ENCODE measurements at regions not wholly inside any gene's neighbourhood (a gene's known extent, or its start where the extent isn't known, plus 50 kb on each side); places are given as distances from the start of the nearest gene placed in this dataset.

DNA sequence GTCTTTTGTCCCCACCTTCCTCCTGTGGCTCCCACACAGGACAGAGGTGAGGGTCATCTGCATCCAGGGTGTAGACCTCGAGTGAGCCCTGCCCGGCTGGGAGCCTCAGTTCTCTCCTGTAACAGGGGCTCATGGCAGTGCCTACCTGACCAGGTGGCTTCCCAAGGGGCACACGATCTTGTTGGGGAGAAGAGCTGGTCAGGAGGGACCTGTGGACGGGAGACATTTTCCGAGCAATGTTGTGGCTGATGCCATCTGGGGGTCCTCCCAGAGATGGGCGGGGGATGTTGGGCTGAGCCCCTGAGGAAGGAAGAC is 51.9 kb downstream of the CEBPB start:
- DNase-seq (ENCODE audit: low read depth in 1 of 2, low spot score in 1 of 2) = no peak
- no peak for TF ChIP-seq JUND (IDR thresholded peaks at IDR 0.05; ENCODE audit: low read depth)
- in situ Hi-C loops (cut with HindIII; ENCODE audit: low pct_unique_long_range_greater_than_20kb, low sequenced_read_pairs) = no loop called here

DNA sequence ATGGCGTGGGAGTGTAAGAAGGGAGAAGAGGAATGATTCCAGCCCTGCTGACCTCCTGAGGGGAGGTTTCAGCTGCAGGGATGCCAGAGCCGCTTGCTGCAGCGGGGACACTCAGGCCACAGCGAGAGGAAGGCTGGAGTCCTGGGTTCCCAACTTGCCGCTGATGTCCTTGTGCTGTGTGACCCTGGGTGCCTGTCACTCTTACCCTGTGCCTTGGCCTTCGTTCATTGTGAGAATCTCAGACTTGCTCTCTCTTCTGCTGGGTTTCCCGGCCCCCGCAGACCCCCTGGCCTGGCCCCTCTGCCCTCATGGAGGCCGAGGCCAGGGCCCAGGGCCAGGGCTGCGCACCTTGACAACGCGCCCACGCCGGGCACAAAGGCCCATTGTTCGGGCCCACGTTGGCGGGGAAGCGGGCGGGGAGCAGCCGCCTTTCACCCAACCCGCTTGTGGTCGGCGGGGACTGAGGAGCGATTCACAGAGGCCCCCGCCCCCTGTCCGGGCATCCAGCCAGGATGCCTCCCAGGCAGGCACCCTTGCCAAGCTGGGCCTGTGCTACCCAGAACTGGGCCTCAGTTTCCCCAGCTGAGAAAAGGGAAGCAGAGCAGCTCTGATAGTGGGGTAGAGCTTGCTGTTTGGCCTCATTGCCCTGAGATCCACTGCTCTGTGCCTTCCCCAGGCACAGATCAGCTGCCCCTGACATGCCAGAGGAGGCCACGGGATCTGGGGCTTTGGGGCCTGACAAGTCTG is 52.4 kb downstream of the CEBPB start:
- in situ Hi-C loops (cut with HindIII; ENCODE audit: low pct_unique_long_range_greater_than_20kb, low sequenced_read_pairs) = no loop called here
- DNase-seq (ENCODE audit: low read depth in 1 of 2, low spot score in 1 of 2) = no peak
- no peak for TF ChIP-seq JUND (IDR thresholded peaks at IDR 0.05; ENCODE audit: low read depth)

DNA sequence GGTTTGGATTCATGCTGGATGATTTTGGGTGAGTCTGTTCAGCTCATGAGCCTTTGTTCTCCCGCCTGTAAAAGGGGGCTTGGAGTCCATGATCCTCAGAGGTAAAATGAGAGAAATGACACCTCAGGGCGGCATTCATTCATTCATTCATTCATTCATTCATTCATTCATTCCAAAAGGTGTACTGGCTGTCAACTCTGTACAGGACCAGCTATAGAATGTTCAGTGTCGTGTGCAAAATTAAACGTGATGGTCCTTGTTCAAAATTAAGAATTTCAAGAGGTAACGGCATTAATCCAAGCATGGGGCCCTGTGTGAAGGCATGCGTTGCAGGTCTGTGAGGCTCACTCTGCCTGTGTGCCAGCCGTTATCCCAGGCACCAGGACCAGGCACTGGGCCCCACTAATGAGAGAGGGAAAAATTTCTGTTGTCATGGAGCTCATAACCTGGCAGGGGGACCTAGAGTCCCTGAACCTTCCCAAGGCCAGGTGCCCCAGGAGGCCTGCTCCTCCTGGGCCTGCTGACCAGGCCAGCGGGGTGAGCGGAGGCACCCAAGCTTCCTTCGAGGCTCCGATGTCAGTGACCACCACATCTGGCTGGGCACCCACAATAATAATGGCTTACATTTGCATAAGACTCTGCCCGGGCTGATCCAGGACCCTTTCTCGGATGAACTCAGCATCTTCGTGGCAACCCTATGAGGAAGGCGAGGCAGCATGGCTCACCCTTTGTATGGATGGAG is 53.2 kb downstream of the CEBPB start:
- in situ Hi-C loops (cut with HindIII; ENCODE audit: low pct_unique_long_range_greater_than_20kb, low sequenced_read_pairs) = no loop called here
- no peak for DNase-seq (ENCODE audit: low read depth in 1 of 2, low spot score in 1 of 2)
- TF ChIP-seq JUND (IDR thresholded peaks at IDR 0.05; ENCODE audit: low read depth) = no peak

DNA sequence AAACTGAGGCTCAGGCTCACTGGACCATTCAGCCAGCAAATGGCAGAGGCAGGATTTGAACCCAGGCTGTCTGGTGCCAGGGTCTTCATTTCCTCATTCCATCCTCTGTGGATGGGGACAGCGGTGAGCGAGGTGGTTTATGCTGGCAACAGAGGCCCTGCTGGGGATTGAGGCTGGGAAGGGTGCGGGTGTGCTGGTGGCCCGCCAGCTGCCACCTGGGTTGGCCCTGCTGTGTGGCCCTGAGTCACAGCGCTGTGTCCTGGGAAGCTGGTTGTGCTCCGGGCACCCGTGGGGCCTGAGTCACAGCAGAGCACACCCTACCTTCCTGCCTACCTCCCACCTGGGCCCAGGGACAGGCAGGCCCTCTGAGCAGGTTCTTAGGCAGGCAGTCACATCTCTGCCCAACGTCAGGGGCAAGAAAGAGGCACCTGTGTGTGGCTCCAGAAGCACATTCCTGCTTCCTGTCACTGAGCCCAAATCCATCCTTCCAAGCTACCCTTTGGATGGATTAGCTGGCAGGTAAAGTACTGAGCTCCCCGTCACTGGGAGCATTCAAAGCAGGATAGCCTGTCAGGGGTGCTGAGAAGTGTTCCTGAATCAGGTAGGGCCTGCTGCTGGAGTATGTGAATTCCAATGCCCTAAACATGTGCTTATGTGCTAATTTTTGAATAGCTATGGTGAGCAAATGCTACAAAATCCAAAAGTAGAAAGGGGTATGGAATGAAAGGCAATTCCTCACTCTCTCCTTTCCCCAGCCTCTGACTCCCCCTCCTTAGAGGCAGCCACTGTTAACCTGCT is 53.9 kb downstream of the CEBPB start:
- TF ChIP-seq JUND (IDR thresholded peaks at IDR 0.05; ENCODE audit: low read depth) = no peak
- in situ Hi-C loops (cut with HindIII; ENCODE audit: low pct_unique_long_range_greater_than_20kb, low sequenced_read_pairs) = no loop called here
- DNase-seq (ENCODE audit: low read depth in 1 of 2, low spot score in 1 of 2) = no peak

DNA sequence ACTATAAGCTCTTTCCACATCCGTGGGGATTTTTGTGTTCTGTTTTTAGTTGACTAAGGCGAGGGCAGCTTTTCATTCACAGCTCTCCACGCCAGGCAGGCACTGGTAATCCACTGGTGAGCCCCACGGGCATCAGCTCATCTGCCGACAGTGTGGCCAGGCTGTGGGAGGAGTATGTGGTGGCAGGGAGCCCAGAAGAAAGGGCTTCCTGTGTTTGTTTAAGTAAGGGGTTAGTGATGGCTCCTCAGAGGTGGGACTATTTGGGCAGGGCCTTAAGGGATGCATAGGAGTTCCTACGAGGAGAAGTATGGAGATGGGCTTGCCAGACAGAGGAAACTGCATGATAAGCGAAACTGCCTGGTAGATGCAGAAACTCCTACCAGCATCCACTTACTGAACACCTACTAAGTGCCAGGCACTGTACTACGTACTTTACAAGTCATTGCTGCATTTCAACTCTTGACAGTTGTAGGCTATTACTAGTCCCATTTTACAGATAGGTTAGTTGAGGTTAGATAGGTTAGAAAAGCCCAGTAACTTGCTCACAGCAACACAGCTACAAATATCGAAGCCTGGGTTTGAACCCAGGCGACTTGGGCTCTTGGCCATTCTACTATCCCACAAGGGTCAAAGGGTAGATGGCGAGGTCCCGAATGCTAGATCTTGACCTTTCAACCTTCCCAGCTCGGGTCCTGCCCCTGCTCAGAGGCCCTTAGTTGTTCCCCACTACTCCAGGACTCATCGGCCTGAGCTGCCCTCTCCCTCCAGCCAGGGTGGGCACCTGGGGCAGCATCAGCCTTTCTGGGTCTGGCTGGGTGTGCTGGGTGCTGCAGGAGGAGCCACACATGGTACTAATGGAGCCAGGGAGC is 55.1 kb downstream of the CEBPB start:
- DNase-seq (ENCODE audit: low read depth in 1 of 2, low spot score in 1 of 2) = peak in 1 of 2 experiments; percentile 49
- no peak for TF ChIP-seq JUND (IDR thresholded peaks at IDR 0.05; ENCODE audit: low read depth)
- in situ Hi-C loops (cut with HindIII; ENCODE audit: low pct_unique_long_range_greater_than_20kb, low sequenced_read_pairs) = no loop called here

DNA sequence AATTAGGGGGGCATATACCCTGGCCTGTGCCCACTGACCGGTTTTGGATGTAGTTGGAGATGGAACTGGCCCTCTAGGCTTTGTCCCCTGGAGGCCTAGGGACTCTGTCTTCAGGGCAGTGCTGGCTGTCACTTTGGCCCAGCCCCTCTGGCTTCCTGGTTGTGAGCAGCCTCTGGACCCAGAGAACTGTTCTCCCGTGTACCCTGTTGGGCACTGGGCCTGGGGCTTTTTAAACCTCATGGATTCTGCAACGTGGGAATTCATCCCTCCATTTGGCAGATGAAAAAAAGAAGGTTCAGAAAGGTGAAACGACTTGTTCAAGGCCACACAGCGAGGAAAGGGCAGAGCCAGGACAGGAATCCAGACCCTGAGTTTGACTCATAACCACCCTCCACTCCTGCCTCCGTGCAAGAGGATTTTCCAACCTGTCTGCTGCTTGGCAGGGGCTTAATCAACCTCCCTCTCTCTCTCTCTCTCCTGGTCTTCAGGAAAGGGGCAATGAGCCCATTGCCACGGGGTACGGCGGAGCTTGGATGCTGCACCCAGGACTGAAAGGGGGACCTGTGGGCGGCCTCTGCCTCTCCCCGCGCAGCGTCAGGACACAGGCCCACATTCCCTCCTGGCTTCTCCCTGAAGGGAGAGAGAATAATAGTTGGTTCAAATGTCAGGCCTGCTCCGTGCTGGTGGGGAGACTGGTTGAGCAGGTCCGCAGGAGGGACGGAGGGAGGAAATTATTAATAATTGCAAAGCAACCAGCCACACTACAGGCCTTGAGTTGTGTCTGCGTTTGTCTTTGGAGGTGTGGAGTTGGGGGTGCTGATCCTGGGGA is 56.0 kb downstream of the CEBPB start:
- DNase-seq (ENCODE audit: low read depth in 1 of 2, low spot score in 1 of 2) = peak; percentile 74 to 86
- in situ Hi-C loops (cut with HindIII; ENCODE audit: low pct_unique_long_range_greater_than_20kb, low sequenced_read_pairs) = no loop called here
- TF ChIP-seq JUND (IDR thresholded peaks at IDR 0.05; ENCODE audit: low read depth) = no peak

DNA sequence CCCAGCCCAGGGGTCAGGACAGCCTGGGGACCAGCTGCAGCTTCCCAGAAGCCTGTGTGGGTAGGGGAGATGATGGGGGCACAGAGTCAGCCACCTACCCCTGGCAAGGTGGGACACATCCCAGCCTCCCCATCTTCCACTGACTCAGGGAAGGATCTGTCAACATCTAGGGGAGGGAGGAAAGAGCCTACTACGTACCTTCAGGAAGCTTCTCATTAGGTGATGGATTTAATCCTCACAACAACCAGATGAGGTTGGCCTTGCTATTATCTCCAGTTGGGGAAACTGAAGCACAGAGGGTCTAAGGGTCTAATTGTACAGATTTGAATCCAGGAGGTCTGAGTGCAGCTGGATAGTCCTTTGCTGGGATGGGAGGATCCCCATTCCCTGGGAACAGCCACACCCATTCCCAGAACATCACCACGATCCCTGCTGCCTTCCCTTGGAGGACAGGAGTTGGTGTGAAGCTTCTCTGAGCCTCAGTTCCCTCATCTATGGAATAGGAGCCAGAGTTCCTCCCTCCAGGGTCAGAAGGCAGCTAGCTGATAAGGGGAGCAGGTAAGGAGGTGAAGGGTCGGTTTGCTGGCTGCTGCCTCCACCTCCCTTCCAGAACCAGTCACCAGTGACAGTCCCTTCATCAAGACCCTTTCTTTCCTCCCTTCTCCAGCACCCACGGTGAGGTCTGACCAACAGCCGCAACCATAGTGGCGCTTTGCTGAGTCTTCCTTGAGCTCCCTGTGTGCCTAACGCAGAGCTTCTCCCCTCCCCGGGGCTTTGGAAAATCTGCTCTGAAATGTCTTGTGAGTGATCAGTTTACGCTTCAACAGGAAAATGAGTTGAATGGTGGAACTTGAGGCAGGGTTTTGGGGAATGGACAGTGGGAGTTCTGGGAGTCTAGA is 56.8 kb downstream of the CEBPB start:
- no peak for DNase-seq (ENCODE audit: low read depth in 1 of 2, low spot score in 1 of 2)
- in situ Hi-C loops (cut with HindIII; ENCODE audit: low pct_unique_long_range_greater_than_20kb, low sequenced_read_pairs) = no loop called here
- TF ChIP-seq JUND (IDR thresholded peaks at IDR 0.05; ENCODE audit: low read depth) = no peak

DNA sequence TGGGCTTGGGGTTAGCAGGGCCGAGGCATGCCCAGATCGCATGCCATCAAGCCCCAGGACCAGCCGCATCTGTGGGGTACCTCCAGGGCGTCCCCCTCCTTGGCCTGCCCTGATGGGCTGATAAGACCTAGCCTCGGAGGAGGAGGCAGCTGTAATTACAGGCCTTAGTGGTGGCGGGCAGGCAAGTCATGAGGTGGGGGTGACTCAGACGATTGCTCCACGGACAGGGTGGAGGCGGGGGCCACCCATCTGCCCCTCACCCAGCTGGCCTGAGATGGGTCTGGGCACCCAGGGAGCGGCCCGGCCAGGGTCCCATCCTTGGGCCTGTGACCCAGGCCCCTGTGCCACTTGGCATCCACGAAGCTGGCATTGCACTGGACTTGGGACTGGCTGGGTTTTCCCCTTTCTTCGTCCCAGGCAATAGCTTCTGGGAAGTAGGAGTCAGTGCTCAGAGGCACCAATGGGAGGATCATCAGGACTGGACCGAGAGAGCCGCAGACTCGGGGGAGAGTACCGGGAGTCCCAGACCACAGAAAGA is 57.5 kb downstream of the CEBPB start:
- in situ Hi-C loops (cut with HindIII; ENCODE audit: low pct_unique_long_range_greater_than_20kb, low sequenced_read_pairs) = no loop called here
- TF ChIP-seq JUND (IDR thresholded peaks at IDR 0.05; ENCODE audit: low read depth) = no peak
- no peak for DNase-seq (ENCODE audit: low read depth in 1 of 2, low spot score in 1 of 2)

DNA sequence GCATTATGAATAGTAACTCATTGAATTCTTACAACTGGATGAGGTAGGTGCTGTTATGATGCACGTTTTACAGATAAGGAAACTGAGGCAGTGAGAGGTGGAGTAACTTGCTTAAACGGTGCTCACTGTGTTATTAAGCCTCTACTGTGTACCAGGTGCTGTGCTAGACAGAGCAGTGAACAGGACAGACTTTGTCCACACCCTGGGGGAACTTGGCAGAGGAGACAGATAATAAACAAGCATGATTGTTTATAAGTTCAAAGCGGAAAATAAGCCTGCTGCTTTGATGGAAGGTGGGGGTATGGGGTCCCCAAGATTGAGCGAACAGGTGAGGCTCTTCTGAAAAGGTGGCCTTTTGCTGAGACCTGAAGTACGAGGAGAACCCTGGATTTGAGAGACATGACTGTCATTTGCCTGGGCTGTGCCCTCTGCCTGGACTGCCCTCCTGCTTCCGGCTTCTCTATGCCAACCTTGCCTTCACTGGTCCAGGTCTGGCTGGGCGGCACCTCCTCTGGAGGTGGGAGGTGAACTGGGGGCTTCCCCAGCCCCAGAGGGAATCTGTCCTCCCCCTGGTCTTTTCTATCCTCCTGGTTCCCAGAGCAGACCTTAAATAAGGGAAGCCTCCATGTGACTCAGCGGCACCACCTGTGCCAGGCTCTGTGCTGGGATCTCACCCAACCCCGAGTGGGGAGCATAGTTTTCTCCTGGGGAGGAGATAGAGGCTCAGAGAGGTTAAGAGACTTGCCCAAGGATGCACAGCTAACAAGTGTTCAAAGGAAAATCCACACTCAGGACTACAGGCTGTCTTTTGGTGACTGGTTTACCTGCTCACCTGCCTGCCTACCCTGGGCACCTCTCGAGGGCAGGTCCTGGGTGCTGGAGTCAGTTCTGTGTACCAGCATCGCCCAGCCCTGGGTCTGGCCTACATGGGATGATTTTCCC is 59.1 kb downstream of the CEBPB start:
- TF ChIP-seq JUND (IDR thresholded peaks at IDR 0.05; ENCODE audit: low read depth) = no peak
- in situ Hi-C loops (cut with HindIII; ENCODE audit: low pct_unique_long_range_greater_than_20kb, low sequenced_read_pairs) = no loop called here
- peak in 1 of 2 experiments; percentile 70 for DNase-seq (ENCODE audit: low read depth in 1 of 2, low spot score in 1 of 2)
